ENCODE measurements at regions not wholly inside any gene's neighbourhood (a gene's known extent, or its start where the extent isn't known, plus 50 kb on each side); places are given as distances from the start of the nearest gene placed in this dataset.

DNA sequence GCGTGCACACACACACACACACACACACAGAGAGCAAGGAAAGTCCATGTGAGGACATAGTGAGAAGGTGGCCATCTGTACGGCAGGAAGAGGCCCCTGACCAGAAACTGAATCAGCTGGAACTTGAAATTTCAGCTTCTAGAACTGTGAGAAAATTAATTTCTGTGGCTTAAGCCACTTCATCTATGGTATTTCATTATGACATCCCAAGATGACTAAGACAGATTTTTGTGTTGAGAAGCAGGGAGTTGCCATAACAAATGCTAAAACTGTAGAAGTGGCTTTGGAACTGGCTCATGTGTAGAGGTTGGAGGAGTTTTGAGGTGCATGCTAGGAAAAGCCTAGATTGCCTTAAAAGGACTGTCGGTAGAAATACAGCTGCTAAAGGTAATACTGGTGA is 63.4 kb upstream of the ZBTB7C start:
- TF ChIP-seq EZH2phosphoT487 (IDR thresholded peaks at IDR 0.05; ENCODE audit: borderline replicate concordance, low read length), result no peak
- TF ChIP-seq, protein P1, sequence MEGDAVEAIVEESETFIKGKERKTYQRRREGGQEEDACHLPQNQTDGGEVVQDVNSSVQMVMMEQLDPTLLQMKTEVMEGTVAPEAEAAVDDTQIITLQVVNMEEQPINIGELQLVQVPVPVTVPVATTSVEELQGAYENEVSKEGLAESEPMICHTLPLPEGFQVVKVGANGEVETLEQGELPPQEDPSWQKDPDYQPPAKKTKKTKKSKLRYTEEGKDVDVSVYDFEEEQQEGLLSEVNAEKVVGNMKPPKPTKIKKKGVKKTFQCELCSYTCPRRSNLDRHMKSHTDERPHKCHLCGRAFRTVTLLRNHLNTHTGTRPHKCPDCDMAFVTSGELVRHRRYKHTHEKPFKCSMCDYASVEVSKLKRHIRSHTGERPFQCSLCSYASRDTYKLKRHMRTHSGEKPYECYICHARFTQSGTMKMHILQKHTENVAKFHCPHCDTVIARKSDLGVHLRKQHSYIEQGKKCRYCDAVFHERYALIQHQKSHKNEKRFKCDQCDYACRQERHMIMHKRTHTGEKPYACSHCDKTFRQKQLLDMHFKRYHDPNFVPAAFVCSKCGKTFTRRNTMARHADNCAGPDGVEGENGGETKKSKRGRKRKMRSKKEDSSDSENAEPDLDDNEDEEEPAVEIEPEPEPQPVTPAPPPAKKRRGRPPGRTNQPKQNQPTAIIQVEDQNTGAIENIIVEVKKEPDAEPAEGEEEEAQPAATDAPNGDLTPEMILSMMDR (IDR thresholded peaks at IDR 0.05; ENCODE audit: low read depth, low read length, poor library complexity, severe bottlenecking), result no peak

Measured in DOHH2 (cell line).